Astrocyte (in vitro differentiated cells and primary cell): ENCODE measurements at regions not wholly inside any gene's neighbourhood (a gene's known extent, or its start where the extent isn't known, plus 50 kb on each side); places are given as distances from the start of the nearest gene placed in this dataset.

Experiments
- EZH2 ChIP-seq: IDR thresholded peaks from 2 replicates; pipeline ENCODE4 v1.6.1; 2012; ENCODE audit warnings: mild to moderate bottlenecking, low read length, inconsistent platforms; ENCODE audit not compliant: insufficient read depth
- TF ChIP-seq, protein P1 (sequence below): IDR thresholded peaks from 2 replicates; pipeline ENCODE4 v1.5.1; 2011; ENCODE audit warnings: low read depth, mild to moderate bottlenecking, inconsistent platforms, low read length, moderate library complexity; ENCODE audit not compliant: insufficient read depth

DNA sequence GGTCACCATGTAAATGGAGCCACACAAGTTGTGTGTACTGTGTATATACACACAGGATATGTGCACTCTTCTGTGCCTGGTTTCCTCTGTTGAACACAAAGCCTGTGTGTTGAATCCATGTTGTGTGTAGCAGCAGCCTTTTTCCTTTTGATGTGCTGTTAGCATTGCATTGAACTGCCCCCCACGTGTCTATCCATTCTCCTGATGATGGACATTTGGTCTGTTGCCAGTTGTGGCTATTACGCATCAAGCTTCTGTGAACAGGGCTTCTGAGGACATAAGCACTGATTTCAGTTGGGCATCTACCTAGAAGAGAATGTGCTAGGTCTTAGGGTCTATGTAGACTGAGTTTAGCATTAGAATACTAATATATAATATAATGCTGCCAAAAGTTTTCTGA, 77.4 kb downstream of the LSM3 start:
- TF ChIP-seq, protein P1, sequence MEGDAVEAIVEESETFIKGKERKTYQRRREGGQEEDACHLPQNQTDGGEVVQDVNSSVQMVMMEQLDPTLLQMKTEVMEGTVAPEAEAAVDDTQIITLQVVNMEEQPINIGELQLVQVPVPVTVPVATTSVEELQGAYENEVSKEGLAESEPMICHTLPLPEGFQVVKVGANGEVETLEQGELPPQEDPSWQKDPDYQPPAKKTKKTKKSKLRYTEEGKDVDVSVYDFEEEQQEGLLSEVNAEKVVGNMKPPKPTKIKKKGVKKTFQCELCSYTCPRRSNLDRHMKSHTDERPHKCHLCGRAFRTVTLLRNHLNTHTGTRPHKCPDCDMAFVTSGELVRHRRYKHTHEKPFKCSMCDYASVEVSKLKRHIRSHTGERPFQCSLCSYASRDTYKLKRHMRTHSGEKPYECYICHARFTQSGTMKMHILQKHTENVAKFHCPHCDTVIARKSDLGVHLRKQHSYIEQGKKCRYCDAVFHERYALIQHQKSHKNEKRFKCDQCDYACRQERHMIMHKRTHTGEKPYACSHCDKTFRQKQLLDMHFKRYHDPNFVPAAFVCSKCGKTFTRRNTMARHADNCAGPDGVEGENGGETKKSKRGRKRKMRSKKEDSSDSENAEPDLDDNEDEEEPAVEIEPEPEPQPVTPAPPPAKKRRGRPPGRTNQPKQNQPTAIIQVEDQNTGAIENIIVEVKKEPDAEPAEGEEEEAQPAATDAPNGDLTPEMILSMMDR, result no peak
- TF ChIP-seq EZH2, result no peak
